ENCODE measurements at regions not wholly inside any gene's neighbourhood (a gene's known extent, or its start where the extent isn't known, plus 50 kb on each side); places are given as distances from the start of the nearest gene placed in this dataset.
"Not testable (repeated sequence)": the region's sequence is repeated elsewhere in the genome, so short reads cannot be mapped to it uniquely, and the experiment has no call there.

- Mint-ChIP-seq H3K4me1 (no peaks in the 10 kb centered on the region), H3K27me3 (ENCODE audit: low read depth in 3 of 3) (peaks cover 5 to 16% (median 11%) of the 10 kb centered on the region in 3 donors), H3K4me3 (no peak overlapping the region), H3K9me3 (peaks cover 0 to 15% (median 6%) of the 10 kb centered on the region in 6 donors), H3K27ac (no peak overlapping the region), H3K36me3 (peaks cover 0 to 5% (median 0%) of the 10 kb centered on the region in 3 donors)
- DNase-seq: no peak
These were observed 170.4 kb upstream of the MAST4 start for GRCh38 chr5:66425842-66426241.

GRCh38 chr5:66426259-66427138, 169.7 kb upstream of the MAST4 start:
- no peak for DNase-seq
- Mint-ChIP-seq H3K9me3 (peaks cover 0 to 15% (median 6%) of the 10 kb centered on the region in 6 donors), H3K27me3 (ENCODE audit: low read depth in 3 of 3) (peaks cover 5 to 17% (median 9%) of the 10 kb centered on the region in 3 donors), H3K36me3 (peaks cover 0 to 5% (median 0%) of the 10 kb centered on the region in 3 donors), H3K27ac (no peak overlapping the region), H3K4me3 (no peak overlapping the region), H3K4me1 (no peaks in the 10 kb centered on the region)

GRCh38 chr5:66427139-66427442, 169.1 kb upstream of the MAST4 start:
- Mint-ChIP-seq H3K4me1 (no peaks in the 10 kb centered on the region), H3K27me3 (ENCODE audit: low read depth in 3 of 3) (peaks cover 5 to 17% (median 9%) of the 10 kb centered on the region in 3 donors), H3K27ac (no peak overlapping the region), H3K4me3 (no peak overlapping the region), H3K9me3 (peaks cover 0 to 16% (median 6%) of the 10 kb centered on the region in 6 donors), H3K36me3 (peaks cover 0 to 5% (median 0%) of the 10 kb centered on the region in 3 donors)
- no peak for DNase-seq

- Mint-ChIP-seq H3K9me3 (peaks cover 0 to 5% (median 2%) of the 10 kb centered on the region in 6 donors), H3K4me1 (no peaks in the 10 kb centered on the region), H3K36me3 (no peaks in the 10 kb centered on the region), H3K27ac (no peak overlapping the region), H3K4me3 (no peak overlapping the region), H3K27me3 (ENCODE audit: low read depth in 3 of 3) (peaks cover 0 to 5% (median 0%) of the 10 kb centered on the region in 3 donors)
- no peak for DNase-seq
These were observed 159.5 kb upstream of the MAST4 start for GRCh38 chr5:66436721-66437120.

GRCh38 chr5:66438087-66438486, 158.1 kb upstream of the MAST4 start:
- Mint-ChIP-seq H3K36me3 (no peaks in the 10 kb centered on the region), H3K27ac (no peak overlapping the region), H3K9me3 (peaks cover 0 to 2% (median 0%) of the 10 kb centered on the region in 6 donors), H3K4me1 (no peaks in the 10 kb centered on the region), H3K27me3 (ENCODE audit: low read depth in 3 of 3) (peaks cover 0 to 3% (median 0%) of the 10 kb centered on the region in 3 donors), H3K4me3 (no peak overlapping the region)
- no peak for DNase-seq

- H3K27ac Mint-ChIP-seq: no peak overlapping the region
- no peak for DNase-seq
- H3K4me3 Mint-ChIP-seq: no peak overlapping the region
- H3K27me3 Mint-ChIP-seq (ENCODE audit: low read depth in 3 of 3): peaks cover 0 to 3% (median 0%) of the 10 kb centered on the region in 3 donors
- H3K4me1 Mint-ChIP-seq: no peaks in the 10 kb centered on the region
- H3K36me3 Mint-ChIP-seq: no peaks in the 10 kb centered on the region
- H3K9me3 Mint-ChIP-seq: peaks cover 0 to 2% (median 0%) of the 10 kb centered on the region in 6 donors
These were observed 157.5 kb upstream of the MAST4 start for GRCh38 chr5:66438696-66439095.

- no peak for DNase-seq
- Mint-ChIP-seq H3K4me3 (no peak overlapping the region), H3K36me3 (no peaks in the 10 kb centered on the region), H3K4me1 (no peaks in the 10 kb centered on the region), H3K27me3 (ENCODE audit: low read depth in 3 of 3) (peaks cover 0 to 3% (median 0%) of the 10 kb centered on the region in 3 donors), H3K9me3 (peaks cover 0 to 2% (median 0%) of the 10 kb centered on the region in 6 donors), H3K27ac (no peak overlapping the region)
These were observed 156.0 kb upstream of the MAST4 start for GRCh38 chr5:66440202-66440680.

GRCh38 chr5:66441351-66441750, 154.8 kb upstream of the MAST4 start:
- no peak for DNase-seq
- Mint-ChIP-seq H3K4me3 (no peak overlapping the region), H3K27ac (no peak overlapping the region), H3K4me1 (no peaks in the 10 kb centered on the region), H3K27me3 (ENCODE audit: low read depth in 3 of 3) (peaks cover 0 to 3% (median 0%) of the 10 kb centered on the region in 3 donors), H3K36me3 (no peaks in the 10 kb centered on the region), H3K9me3 (peaks cover 0 to 2% (median 0%) of the 10 kb centered on the region in 6 donors)

- H3K27me3 Mint-ChIP-seq (ENCODE audit: low read depth in 3 of 3): peaks cover 2 to 3% (median 3%) of the 10 kb centered on the region in 3 donors
- DNase-seq: no peak
- H3K27ac Mint-ChIP-seq: no peak overlapping the region
- no peak overlapping the region for H3K4me3 Mint-ChIP-seq
- no peaks in the 10 kb centered on the region for H3K4me1 Mint-ChIP-seq
- H3K36me3 Mint-ChIP-seq: no peaks in the 10 kb centered on the region
- H3K9me3 Mint-ChIP-seq: peaks cover 0 to 9% (median 4%) of the 10 kb centered on the region in 6 donors
These were observed 153.2 kb upstream of the MAST4 start for GRCh38 chr5:66442951-66443445.

- Mint-ChIP-seq H3K27ac (no peak overlapping the region), H3K9me3 (peaks cover 1 to 10% (median 6%) of the 10 kb centered on the region in 6 donors), H3K4me1 (no peaks in the 10 kb centered on the region), H3K27me3 (ENCODE audit: low read depth in 3 of 3) (peaks cover 1 to 3% (median 2%) of the 10 kb centered on the region in 3 donors), H3K36me3 (no peaks in the 10 kb centered on the region), H3K4me3 (no peak overlapping the region)
- no peak for DNase-seq
These were observed 152.6 kb upstream of the MAST4 start for GRCh38 chr5:66443462-66444130.

GRCh38 chr5:66448070-66448469, 148.1 kb upstream of the MAST4 start:
- not testable (repeated sequence) for H3K4me1 Mint-ChIP-seq; DNase-seq; H3K36me3 Mint-ChIP-seq; H3K27ac Mint-ChIP-seq; H3K27me3 Mint-ChIP-seq (ENCODE audit: low read depth in 3 of 3); H3K4me3 Mint-ChIP-seq
- H3K9me3 Mint-ChIP-seq: peaks cover 8 to 24% (median 12%) of the 10 kb centered on the region in 6 donors

- Mint-ChIP-seq H3K4me1 (no peaks in the 10 kb centered on the region), H3K27ac (no peak overlapping the region)
These were observed 146.0 kb upstream of the MAST4 start for GRCh38 chr5:66450237-66450636.

GRCh38 chr5:66450988-66451387, 145.2 kb upstream of the MAST4 start:
- H3K9me3 Mint-ChIP-seq: peaks cover 11 to 24% (median 15%) of the 10 kb centered on the region in 6 donors
- no peak overlapping the region for H3K4me3 Mint-ChIP-seq
- no peak overlapping the region for H3K27ac Mint-ChIP-seq
- peaks cover 0 to 9% (median 2%) of the 10 kb centered on the region in 3 donors for H3K27me3 Mint-ChIP-seq (ENCODE audit: low read depth in 3 of 3)
- H3K4me1 Mint-ChIP-seq: no peaks in the 10 kb centered on the region
- no peaks in the 10 kb centered on the region for H3K36me3 Mint-ChIP-seq
- no peak for DNase-seq

More at GRCh38 chr5:66450237-66450636, 146.0 kb upstream of the MAST4 start:
- no peak overlapping the region for H3K4me3 Mint-ChIP-seq
- no peak for DNase-seq
- H3K9me3 Mint-ChIP-seq: peaks cover 11 to 24% (median 14%) of the 10 kb centered on the region in 6 donors
- H3K27me3 Mint-ChIP-seq (ENCODE audit: low read depth in 3 of 3): peaks cover 0 to 9% (median 2%) of the 10 kb centered on the region in 3 donors
- H3K36me3 Mint-ChIP-seq: no peaks in the 10 kb centered on the region

GRCh38 chr5:66452109-66452508, 144.1 kb upstream of the MAST4 start:
- H3K9me3 Mint-ChIP-seq: peaks cover 10 to 24% (median 14%) of the 10 kb centered on the region in 6 donors

More at GRCh38 chr5:66452109-66452508, 144.1 kb upstream of the MAST4 start:
- Mint-ChIP-seq H3K27me3 (ENCODE audit: low read depth in 3 of 3) (peaks cover 0 to 10% (median 1%) of the 10 kb centered on the region in 3 donors), H3K36me3 (no peaks in the 10 kb centered on the region), H3K4me3 (no peak overlapping the region), H3K4me1 (no peaks in the 10 kb centered on the region), H3K27ac (no peak overlapping the region)
- DNase-seq: no peak
